PC-3 (cell line): ENCODE measurements at regions not wholly inside any gene's neighbourhood (a gene's known extent, or its start where the extent isn't known, plus 50 kb on each side); places are given as distances from the start of the nearest gene placed in this dataset.

ENCODE experiments used
- ATAC-seq: fragments of 200-7000 bp; cut with Tn5 transposase; 2 replicates; pipeline ENCODE4 v1.9.1; 2020; ENCODE audit warnings: mild to moderate bottlenecking, moderate library complexity
- BruUV-seq: library from RNA; stranded (reverse); fragments of 400-500 nt; replicated peaks from 2 replicates; lab custom pipeline; 2021; lab: Mats Ljungman, UMichigan
- CTCF ChIA-PET: fragments of 300-600 bp; sonication (Branson Sonifier 250); formaldehyde crosslinking; loops from one replicate; lab custom pipeline; 2022; ENCODE audit warnings: antibody characterized with exemption; lab: Charles Lee
- POLR2A ChIA-PET: fragments of 300-600 bp; sonication (Branson Sonifier 250); formaldehyde crosslinking; loops from one replicate; lab custom pipeline; 2022; ENCODE audit warnings: antibody characterized with exemption; ENCODE audit not compliant: unreplicated experiment; lab: Charles Lee
- DNase-seq: peaks from one replicate; pipeline ENCODE4 v3.0.0-alpha.2; 2015
- H2AFZ ChIP-seq: fragments of 300-600 bp; sonication (generic); 2 replicates; pipeline ENCODE4 v1.6.0; 2016; ENCODE audit warnings: antibody characterized with exemption, low read length
- H3F3A ChIP-seq: fragments of 300-600 bp; sonication (generic); one replicate; pipeline ENCODE4 v1.6.0; 2017; ENCODE audit warnings: antibody characterized with exemption, low read length, control low read depth, mild to moderate bottlenecking; ENCODE audit not compliant: unreplicated experiment
- H3K27ac ChIP-seq: fragments of 300-600 bp; sonication (generic); 2 replicates; pipeline ENCODE4 v1.5.1; 2016; ENCODE audit warnings: mild to moderate bottlenecking, low read length
- H3K27me3 ChIP-seq: fragments of 300-600 bp; sonication (generic); 2 replicates; pipeline ENCODE4 v1.6.1; 2016; ENCODE audit warnings: low read length, mixed read lengths
- H3K36me3 ChIP-seq: fragments of 300-600 bp; sonication (generic); 2 replicates; pipeline ENCODE4 v1.6.1; 2016; ENCODE audit warnings: low read depth, mixed run types, low read length, mixed read lengths
- H3K4me1 ChIP-seq: fragments of 300-600 bp; sonication (generic); 2 replicates; pipeline ENCODE4 v1.5.1; 2016; ENCODE audit warnings: low read length; ENCODE audit not compliant: insufficient read depth
- H3K4me2 ChIP-seq: fragments of 300-600 bp; sonication (generic); 2 replicates; pipeline ENCODE4 v1.6.0; 2016; ENCODE audit warnings: low read length
- H3K4me3 ChIP-seq: fragments of 300-600 bp; sonication (generic); 2 replicates; pipeline ENCODE4 v1.5.1; 2016; ENCODE audit warnings: mild to moderate bottlenecking, low read length, mixed read lengths
- H3K79me2 ChIP-seq: fragments of 300-600 bp; sonication (generic); 2 replicates; pipeline ENCODE4 v1.6.1; 2017; ENCODE audit warnings: low read length, mixed read lengths
- H3K9ac ChIP-seq: fragments of 300-600 bp; sonication (generic); 2 replicates; pipeline ENCODE4 v1.6.0; 2016; ENCODE audit warnings: mild to moderate bottlenecking, low read length
- H3K9me2 ChIP-seq: fragments of 300-600 bp; sonication (generic); replicated peaks from 2 replicates; pipeline ENCODE4 v1.6.1; 2016; ENCODE audit warnings: mixed run types, low read length, mixed read lengths
- H3K9me3 ChIP-seq: fragments of 300-600 bp; sonication (generic); 2 replicates; pipeline ENCODE4 v1.6.1; 2016; ENCODE audit warnings: low read length, mixed read lengths
- H4K20me1 ChIP-seq: fragments of 300-600 bp; sonication (generic); 2 replicates; pipeline ENCODE4 v1.6.1; 2016; ENCODE audit warnings: low read length, mixed read lengths
- EZH2 ChIP-seq: fragments of 300-600 bp; sonication (generic); IDR thresholded peaks from one replicate; pipeline ENCODE4 v1.6.1; 2017; ENCODE audit warnings: antibody characterized with exemption, mild to moderate bottlenecking, low read length; ENCODE audit not compliant: unreplicated experiment
- EZH2phosphoT487 ChIP-seq: fragments of 300-600 bp; sonication (generic); IDR thresholded peaks from 2 replicates; pipeline ENCODE4 v1.6.1; 2018; ENCODE audit warnings: mild to moderate bottlenecking, antibody characterized with exemption, low read length, borderline replicate concordance
- intact Hi-C: fragments of 100-400 bp; cut with micrococcal nuclease; formaldehyde crosslinking; loops from 2 replicates; pipeline ENCODE4 v1.9.0; 2023
- TF ChIP-seq, protein P1 (sequence below): fragments of 300-600 bp; sonication (generic); conservative IDR thresholded peaks from 2 replicates; pipeline ENCODE4 v1.5.1; 2017; ENCODE audit warnings: antibody characterized with exemption, low read depth, mild to moderate bottlenecking, low read length

DNA sequence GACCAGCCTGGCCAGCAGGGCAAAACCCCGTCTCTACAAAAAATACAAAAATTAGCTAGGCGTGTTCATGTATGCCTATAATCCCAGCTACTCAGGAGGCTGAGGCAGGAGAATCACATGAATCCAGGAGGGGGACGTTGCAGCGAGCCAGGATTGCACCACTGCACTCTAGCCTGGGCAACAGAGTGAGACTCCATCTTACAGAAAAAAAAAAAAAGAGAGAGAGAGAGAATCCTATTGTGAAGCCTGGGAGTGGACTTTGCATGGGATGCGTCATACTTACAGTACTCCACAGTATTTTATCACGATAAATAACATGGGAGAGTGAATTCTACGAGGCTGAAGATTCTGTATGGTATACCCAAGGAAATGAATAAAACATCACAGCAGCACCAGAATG lies 139.6 kb downstream of the AASDH start:
- intact Hi-C loops = no loop called here
- Histone ChIP-seq H3K9me2 (no peaks in the 10 kb centered on the region), H3K4me2 (no peak overlapping the region), H3F3A (no peaks in the 10 kb centered on the region), H4K20me1 (no peaks in the 10 kb centered on the region), H3K4me1 (no peaks in the 10 kb centered on the region), H3K9ac (no peak overlapping the region), H3K36me3 (no peaks in the 10 kb centered on the region), H3K27ac (no peak overlapping the region), H2AFZ (no peak overlapping the region), H3K79me2 (no peaks in the 10 kb centered on the region), H3K27me3 (peaks cover 30% of the 10 kb centered on the region), H3K4me3 (no peak overlapping the region), H3K9me3 (no peaks in the 10 kb centered on the region)
- BruUV-seq = no TSS peak
- TF ChIP-seq, protein P1, sequence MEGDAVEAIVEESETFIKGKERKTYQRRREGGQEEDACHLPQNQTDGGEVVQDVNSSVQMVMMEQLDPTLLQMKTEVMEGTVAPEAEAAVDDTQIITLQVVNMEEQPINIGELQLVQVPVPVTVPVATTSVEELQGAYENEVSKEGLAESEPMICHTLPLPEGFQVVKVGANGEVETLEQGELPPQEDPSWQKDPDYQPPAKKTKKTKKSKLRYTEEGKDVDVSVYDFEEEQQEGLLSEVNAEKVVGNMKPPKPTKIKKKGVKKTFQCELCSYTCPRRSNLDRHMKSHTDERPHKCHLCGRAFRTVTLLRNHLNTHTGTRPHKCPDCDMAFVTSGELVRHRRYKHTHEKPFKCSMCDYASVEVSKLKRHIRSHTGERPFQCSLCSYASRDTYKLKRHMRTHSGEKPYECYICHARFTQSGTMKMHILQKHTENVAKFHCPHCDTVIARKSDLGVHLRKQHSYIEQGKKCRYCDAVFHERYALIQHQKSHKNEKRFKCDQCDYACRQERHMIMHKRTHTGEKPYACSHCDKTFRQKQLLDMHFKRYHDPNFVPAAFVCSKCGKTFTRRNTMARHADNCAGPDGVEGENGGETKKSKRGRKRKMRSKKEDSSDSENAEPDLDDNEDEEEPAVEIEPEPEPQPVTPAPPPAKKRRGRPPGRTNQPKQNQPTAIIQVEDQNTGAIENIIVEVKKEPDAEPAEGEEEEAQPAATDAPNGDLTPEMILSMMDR = no peak
- no peak for TF ChIP-seq EZH2phosphoT487
- no peak for TF ChIP-seq EZH2
- ATAC-seq = no peak
- no peak for DNase-seq
- POLR2A ChIA-PET = no interaction called here
- CTCF ChIA-PET = no interaction called here

DNA sequence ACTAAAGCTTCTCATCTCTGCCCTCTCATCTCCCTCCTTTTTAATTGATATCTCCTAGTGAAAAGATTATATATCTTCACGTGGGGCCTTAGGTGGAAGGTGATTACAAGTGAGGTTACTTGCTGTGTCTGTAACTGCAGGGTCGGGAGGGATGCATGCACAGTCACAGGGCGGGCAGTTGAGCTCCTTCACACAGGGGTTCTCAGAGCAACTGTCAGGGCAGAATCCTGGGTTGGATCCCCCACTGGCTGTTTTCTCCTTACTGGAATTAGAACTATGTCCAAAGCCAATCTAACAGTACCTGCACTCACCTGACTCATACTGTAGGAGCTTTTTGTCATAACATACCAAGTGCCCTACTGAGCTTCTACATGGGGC lies 141.1 kb downstream of the AASDH start:
- no peak for ATAC-seq
- H3K4me3 ChIP-seq = no peak overlapping the region
- H3K79me2 ChIP-seq = no peaks in the 10 kb centered on the region
- no peaks in the 10 kb centered on the region for H3K36me3 ChIP-seq
- ChIA-PET CTCF (no interaction called here), POLR2A (no interaction called here)
- no peaks in the 10 kb centered on the region for H3K4me1 ChIP-seq
- H2AFZ ChIP-seq = no peak overlapping the region
- no peak overlapping the region for H3K9ac ChIP-seq
- H3K9me3 ChIP-seq = no peaks in the 10 kb centered on the region
- H3K9me2 ChIP-seq = no peaks in the 10 kb centered on the region
- no TSS peak for BruUV-seq
- no peaks in the 10 kb centered on the region for H4K20me1 ChIP-seq
- H3K4me2 ChIP-seq = no peak overlapping the region
- intact Hi-C loops = no loop called here
- TF ChIP-seq EZH2 = no peak
- TF ChIP-seq, protein P1 = no peak
- no peak for TF ChIP-seq EZH2phosphoT487
- H3F3A ChIP-seq = no peaks in the 10 kb centered on the region
- no peak for DNase-seq
- peaks cover 41% of the 10 kb centered on the region for H3K27me3 ChIP-seq
- no peak overlapping the region for H3K27ac ChIP-seq

DNA sequence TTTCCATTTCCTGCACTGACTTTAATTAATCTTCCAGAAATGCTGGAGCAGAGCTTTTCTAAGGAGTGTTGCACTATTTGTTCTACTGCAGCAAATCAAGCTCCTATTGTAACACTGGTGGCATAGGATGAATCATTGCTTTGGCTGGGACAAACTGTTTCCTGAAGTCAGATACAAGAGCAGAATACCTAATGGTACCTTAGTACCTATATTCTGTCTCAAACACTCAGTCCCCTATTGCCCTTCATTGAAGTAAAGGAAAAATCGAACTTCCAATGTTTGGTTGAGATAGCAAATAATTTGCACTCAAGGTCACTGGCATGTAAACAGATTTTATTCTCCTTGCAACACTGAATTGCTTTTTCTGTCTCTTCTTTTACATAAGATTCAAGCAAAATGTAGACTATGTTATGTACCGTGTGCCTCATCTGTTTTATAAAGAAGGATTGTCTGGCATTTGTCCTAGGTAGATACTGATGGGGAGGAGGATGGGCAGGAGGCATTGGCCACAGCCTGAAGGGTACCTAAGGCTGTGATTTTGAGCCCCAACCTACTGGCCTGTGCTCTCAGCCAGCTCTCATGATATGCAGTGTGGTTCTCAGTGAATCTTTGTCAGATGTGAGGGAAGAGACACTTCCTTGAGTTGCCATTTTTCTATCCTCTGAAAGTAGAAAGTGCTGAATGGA lies 141.6 kb downstream of the AASDH start:
- Histone ChIP-seq H3K36me3 (no peaks in the 10 kb centered on the region), H3K4me2 (no peak overlapping the region), H3F3A (no peaks in the 10 kb centered on the region), H3K9me3 (no peaks in the 10 kb centered on the region), H3K9ac (no peak overlapping the region), H3K4me3 (no peak overlapping the region), H2AFZ (no peak overlapping the region), H3K27me3 (peaks cover 41% of the 10 kb centered on the region), H3K79me2 (no peaks in the 10 kb centered on the region), H3K27ac (no peak overlapping the region), H3K9me2 (no peaks in the 10 kb centered on the region), H3K4me1 (no peaks in the 10 kb centered on the region), H4K20me1 (no peaks in the 10 kb centered on the region)
- TF ChIP-seq EZH2 (no peak), EZH2phosphoT487 (no peak)
- TF ChIP-seq, protein P1 = no peak
- ChIA-PET CTCF (interaction anchor here (0.6 kb wide), 2 partner anchors 213 to 1983 kb away, joined by 3 to 4 read pairs; no protein-coding TSS in a partner anchor), POLR2A (no interaction called here)
- no peak for DNase-seq
- BruUV-seq = no TSS peak
- no peak for ATAC-seq
- intact Hi-C loops = no loop called here
